WTC11 (cell line): ENCODE measurements at regions not wholly inside any gene's neighbourhood (a gene's known extent, or its start where the extent isn't known, plus 50 kb on each side); places are given as distances from the start of the nearest gene placed in this dataset.
"Not testable (repeated sequence)": the region's sequence is repeated elsewhere in the genome, so short reads cannot be mapped to it uniquely, and the experiment has no call there.

Source experiments
- ATAC-seq: fragments of 200-7000 bp; cut with Tn5 transposase; 2 replicates; pipeline ENCODE4 v1.10.0; 2021; ENCODE audit warnings: mild to moderate bottlenecking, moderate library complexity
- CTCF ChIA-PET: fragments of 300-600 bp; sonication (Branson Sonifier 250); formaldehyde crosslinking; loops from one replicate; lab custom pipeline; 2021; ENCODE audit warnings: antibody characterized with exemption; lab: Charles Lee
- POLR2A ChIA-PET: fragments of 350-600 bp; sonication (Branson Sonifier 250); formaldehyde crosslinking; loops from one replicate; lab custom pipeline; 2021; ENCODE audit warnings: antibody characterized with exemption; lab: Charles Lee
- DNase-seq: peaks from one replicate; pipeline ENCODE4 v3.0.0; 2021; ENCODE audit warnings: low spot score
- H3K27ac Mint-ChIP-seq: 2 replicates; pipeline ENCODE4 v1.8.0; 2021; ENCODE audit warnings: mixed read lengths
- H3K27me3 Mint-ChIP-seq: 2 replicates; pipeline ENCODE4 v1.8.0; 2021; ENCODE audit warnings: low read depth, mild to moderate bottlenecking, moderate library complexity, mixed read lengths
- H3K36me3 Mint-ChIP-seq: 2 replicates; pipeline ENCODE4 v1.8.0; 2021; ENCODE audit warnings: mixed read lengths
- H3K4me1 Mint-ChIP-seq: 2 replicates; pipeline ENCODE4 v1.8.0; 2022; ENCODE audit warnings: mixed read lengths
- H3K4me3 Mint-ChIP-seq: 2 replicates; pipeline ENCODE4 v1.8.0; 2021; ENCODE audit warnings: mild to moderate bottlenecking, moderate library complexity, mixed read lengths
- H3K9me3 Mint-ChIP-seq: 2 replicates; pipeline ENCODE4 v1.8.0; 2021; ENCODE audit warnings: mixed read lengths
- FOXJ3 ChIP-seq: sonication (generic); formaldehyde crosslinking; IDR thresholded peaks from 2 replicates; pipeline ENCODE4 v1.9.0; 2021; ENCODE audit warnings: missing genetic modification reagents, mild to moderate bottlenecking, borderline replicate concordance
- FOXK1 ChIP-seq: sonication (generic); formaldehyde crosslinking; IDR thresholded peaks from 2 replicates; pipeline ENCODE4 v1.8.0; 2022; ENCODE audit warnings: mild to moderate bottlenecking, moderate library complexity, missing genetic modification reagents
- HMGA2 ChIP-seq: fragments of 250-450 bp; sonication (Bioruptor Pico); IDR thresholded peaks from 2 replicates; pipeline ENCODE4 v1.4.0; 2021; ENCODE audit warnings: mild to moderate bottlenecking, moderate library complexity
- KAT7 ChIP-seq: sonication (generic); formaldehyde crosslinking; IDR thresholded peaks from 2 replicates; pipeline ENCODE4 v1.8.1; 2023; ENCODE audit warnings: missing genetic modification reagents, mild to moderate bottlenecking, borderline replicate concordance
- NFATC4 ChIP-seq: fragments of 250-450 bp; sonication (Bioruptor Pico); IDR thresholded peaks from 2 replicates; pipeline ENCODE4 v1.9.0; 2021; ENCODE audit warnings: mild to moderate bottlenecking
- NR2C2 ChIP-seq: sonication (generic); formaldehyde crosslinking; IDR thresholded peaks from 2 replicates; pipeline ENCODE4 v1.8.0; 2022; ENCODE audit warnings: mild to moderate bottlenecking, missing genetic modification reagents
- NR3C1 ChIP-seq: sonication (generic); formaldehyde crosslinking; conservative IDR thresholded peaks from 2 replicates; pipeline ENCODE4 v1.8.1; 2023; ENCODE audit warnings: low read depth, mild to moderate bottlenecking, missing genetic modification reagents
- PRRX2 ChIP-seq: fragments of 250-450 bp; sonication (Bioruptor Pico); IDR thresholded peaks from 2 replicates; pipeline ENCODE4 v1.8.0; 2021; ENCODE audit warnings: mild to moderate bottlenecking
- RORB ChIP-seq: fragments of 250-450 bp; sonication (Bioruptor Pico); IDR thresholded peaks from 2 replicates; pipeline ENCODE4 v1.9.0; 2021; ENCODE audit warnings: mild to moderate bottlenecking
- ZNF263 ChIP-seq: sonication (generic); formaldehyde crosslinking; IDR thresholded peaks from 2 replicates; pipeline ENCODE4 v1.8.1; 2022; ENCODE audit warnings: low read depth, mild to moderate bottlenecking, moderate library complexity, missing genetic modification reagents
- ZNF671 ChIP-seq: fragments of 250-450 bp; sonication (Bioruptor Pico); IDR thresholded peaks from 2 replicates; pipeline ENCODE4 v1.8.0; 2021; ENCODE audit warnings: mild to moderate bottlenecking
- TF ChIP-seq, protein P1 (sequence below): sonication (generic); formaldehyde crosslinking; IDR thresholded peaks from 2 replicates; pipeline ENCODE4 v1.8.0; 2023; ENCODE audit warnings: missing genetic modification reagents, mild to moderate bottlenecking, borderline replicate concordance
- TF ChIP-seq, protein P2 (sequence below): fragments of 250-450 bp; sonication (Bioruptor Pico); conservative IDR thresholded peaks from 2 replicates; pipeline ENCODE4 v1.9.0; 2021; ENCODE audit warnings: mild to moderate bottlenecking
- TF ChIP-seq, protein P3 (sequence below): fragments of 250-450 bp; sonication (Bioruptor Pico); IDR thresholded peaks from 2 replicates; pipeline ENCODE4 v1.9.0; 2021; ENCODE audit warnings: moderate library complexity, mild to moderate bottlenecking, inconsistent platforms, borderline replicate concordance
- TF ChIP-seq, protein P4 (sequence below): sonication (generic); formaldehyde crosslinking; IDR thresholded peaks from 2 replicates; pipeline ENCODE4 v1.8.0; 2022; ENCODE audit warnings: missing genetic modification reagents
- TF ChIP-seq, protein P5 (sequence below): sonication (generic); formaldehyde crosslinking; IDR thresholded peaks from 2 replicates; pipeline ENCODE4 v1.8.0; 2022; ENCODE audit warnings: mild to moderate bottlenecking, missing genetic modification reagents
- TF ChIP-seq, protein P6 (sequence below): sonication (generic); formaldehyde crosslinking; IDR thresholded peaks from 2 replicates; pipeline ENCODE4 v1.8.1; 2022; ENCODE audit warnings: mild to moderate bottlenecking, missing genetic modification reagents, moderate library complexity, borderline replicate concordance

DNA sequence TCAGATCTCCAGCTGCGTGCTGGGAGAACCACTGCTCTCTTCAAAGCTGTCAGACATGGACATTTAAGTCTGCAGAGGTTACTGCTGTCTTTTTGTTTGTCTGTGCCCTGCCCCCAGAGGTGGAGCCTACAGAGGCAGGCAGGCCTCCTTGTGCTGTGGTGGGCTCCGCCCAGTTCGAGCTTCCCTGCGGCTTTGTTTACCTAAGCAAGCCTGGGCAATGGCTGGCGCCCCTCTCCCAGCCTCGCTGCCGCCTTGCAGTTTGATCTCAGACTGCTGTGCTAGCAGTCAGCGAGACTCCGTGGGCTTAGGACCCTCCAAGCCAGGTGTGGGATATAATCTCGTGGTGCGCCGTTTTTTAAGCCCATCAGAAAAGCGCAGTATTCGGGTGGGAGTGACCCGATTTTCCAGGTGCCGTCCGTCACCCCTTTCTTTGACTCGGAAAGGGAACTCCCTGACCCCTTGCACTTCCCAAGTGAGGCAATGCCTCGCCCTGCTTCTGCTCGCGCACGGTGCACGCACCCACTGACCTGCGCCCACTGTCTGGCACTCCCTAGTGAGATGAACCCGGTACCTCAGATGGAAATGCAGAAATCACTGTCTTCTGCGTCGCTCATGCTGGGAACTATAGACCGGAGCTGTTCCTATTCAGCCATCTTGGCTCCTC lies 189.6 kb upstream of the MAD2L1 start:
- H3K9me3 Mint-ChIP-seq, H3K36me3 Mint-ChIP-seq, ATAC-seq, CTCF ChIA-PET, H3K27me3 Mint-ChIP-seq, H3K4me1 Mint-ChIP-seq: not testable (repeated sequence)
- peak overlapping the region; percentile 92 for H3K27ac Mint-ChIP-seq
- POLR2A ChIA-PET = interaction anchor here (0.8 kb wide), 1 partner anchor 189 kb away, joined by 3 read pairs; the partner anchor contains the start of gene MAD2L1
- TF ChIP-seq KAT7 (0 out of 2 replicates have a peak, but pooled peaks have one; percentile 36), FOXK1 (CRISPR knock-in tag) (peak; percentile 60; the same call in 1 of the 2 replicates)
- peak overlapping the region; percentile 97 for H3K4me3 Mint-ChIP-seq
- peak; percentile 79 for DNase-seq

DNA sequence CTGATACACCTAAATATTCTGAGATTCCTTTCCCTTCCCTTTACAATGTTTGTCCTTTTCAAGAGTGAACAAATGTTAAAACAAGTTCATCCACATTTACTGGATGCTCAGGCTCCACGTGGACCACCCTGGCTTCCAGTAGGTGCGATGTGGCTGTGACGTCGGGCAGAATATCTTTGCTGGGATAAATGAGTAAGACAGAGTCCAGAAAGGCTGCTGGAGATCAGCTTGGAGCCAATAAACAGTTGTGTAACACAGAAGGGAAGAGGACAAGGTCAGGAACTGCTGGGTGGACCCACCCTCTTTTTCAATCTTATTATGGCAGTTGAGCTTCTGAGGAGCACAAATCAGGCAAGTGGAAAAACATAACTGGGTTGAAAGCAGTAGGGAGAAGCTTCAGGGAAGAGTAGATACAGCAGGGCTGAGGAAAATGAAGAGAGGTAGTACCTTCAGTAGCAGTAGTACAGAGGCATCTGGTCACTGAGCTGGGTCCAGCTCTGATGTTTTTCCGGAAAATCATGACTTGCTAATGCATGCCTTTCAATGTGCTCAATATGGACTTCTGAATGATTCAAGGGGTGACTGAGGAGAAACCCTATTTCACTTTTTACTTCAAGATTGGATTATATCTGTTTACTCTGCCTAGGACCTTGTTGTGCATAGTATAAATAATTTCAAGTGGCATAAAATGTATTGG lies 171.8 kb upstream of the MAD2L1 start:
- no peak overlapping the region for H3K4me3 Mint-ChIP-seq
- DNase-seq (no peak), ATAC-seq (no peak)
- no peaks in the 10 kb centered on the region for H3K4me1 Mint-ChIP-seq
- POLR2A ChIA-PET = interaction anchor here (0.8 kb wide), 1 partner anchor 1238 kb away, joined by 3 read pairs; no protein-coding TSS in a partner anchor
- CTCF ChIA-PET = no interaction called here
- no peaks in the 10 kb centered on the region for H3K27me3 Mint-ChIP-seq
- H3K27ac Mint-ChIP-seq = no peak overlapping the region
- no peaks in the 10 kb centered on the region for H3K9me3 Mint-ChIP-seq
- H3K36me3 Mint-ChIP-seq = no peaks in the 10 kb centered on the region
- TF ChIP-seq KAT7 (no peak), FOXJ3 (CRISPR knock-in tag) (no peak), ZNF671 (no peak), NFATC4 (CRISPR knock-in tag) (no peak), PRRX2 (CRISPR knock-in tag) (no peak), ZNF263 (CRISPR knock-in tag) (no peak), RORB (CRISPR knock-in tag) (no peak), HMGA2 (CRISPR knock-in tag) (no peak), NR2C2 (CRISPR knock-in tag) (no peak), NR3C1 (CRISPR knock-in tag) (no peak)
- TF ChIP-seq, protein P1, sequence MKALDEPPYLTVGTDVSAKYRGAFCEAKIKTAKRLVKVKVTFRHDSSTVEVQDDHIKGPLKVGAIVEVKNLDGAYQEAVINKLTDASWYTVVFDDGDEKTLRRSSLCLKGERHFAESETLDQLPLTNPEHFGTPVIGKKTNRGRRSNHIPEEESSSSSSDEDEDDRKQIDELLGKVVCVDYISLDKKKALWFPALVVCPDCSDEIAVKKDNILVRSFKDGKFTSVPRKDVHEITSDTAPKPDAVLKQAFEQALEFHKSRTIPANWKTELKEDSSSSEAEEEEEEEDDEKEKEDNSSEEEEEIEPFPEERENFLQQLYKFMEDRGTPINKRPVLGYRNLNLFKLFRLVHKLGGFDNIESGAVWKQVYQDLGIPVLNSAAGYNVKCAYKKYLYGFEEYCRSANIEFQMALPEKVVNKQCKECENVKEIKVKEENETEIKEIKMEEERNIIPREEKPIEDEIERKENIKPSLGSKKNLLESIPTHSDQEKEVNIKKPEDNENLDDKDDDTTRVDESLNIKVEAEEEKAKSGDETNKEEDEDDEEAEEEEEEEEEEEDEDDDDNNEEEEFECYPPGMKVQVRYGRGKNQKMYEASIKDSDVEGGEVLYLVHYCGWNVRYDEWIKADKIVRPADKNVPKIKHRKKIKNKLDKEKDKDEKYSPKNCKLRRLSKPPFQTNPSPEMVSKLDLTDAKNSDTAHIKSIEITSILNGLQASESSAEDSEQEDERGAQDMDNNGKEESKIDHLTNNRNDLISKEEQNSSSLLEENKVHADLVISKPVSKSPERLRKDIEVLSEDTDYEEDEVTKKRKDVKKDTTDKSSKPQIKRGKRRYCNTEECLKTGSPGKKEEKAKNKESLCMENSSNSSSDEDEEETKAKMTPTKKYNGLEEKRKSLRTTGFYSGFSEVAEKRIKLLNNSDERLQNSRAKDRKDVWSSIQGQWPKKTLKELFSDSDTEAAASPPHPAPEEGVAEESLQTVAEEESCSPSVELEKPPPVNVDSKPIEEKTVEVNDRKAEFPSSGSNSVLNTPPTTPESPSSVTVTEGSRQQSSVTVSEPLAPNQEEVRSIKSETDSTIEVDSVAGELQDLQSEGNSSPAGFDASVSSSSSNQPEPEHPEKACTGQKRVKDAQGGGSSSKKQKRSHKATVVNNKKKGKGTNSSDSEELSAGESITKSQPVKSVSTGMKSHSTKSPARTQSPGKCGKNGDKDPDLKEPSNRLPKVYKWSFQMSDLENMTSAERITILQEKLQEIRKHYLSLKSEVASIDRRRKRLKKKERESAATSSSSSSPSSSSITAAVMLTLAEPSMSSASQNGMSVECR (CRISPR knock-in tag) = no peak
- TF ChIP-seq, protein P2, sequence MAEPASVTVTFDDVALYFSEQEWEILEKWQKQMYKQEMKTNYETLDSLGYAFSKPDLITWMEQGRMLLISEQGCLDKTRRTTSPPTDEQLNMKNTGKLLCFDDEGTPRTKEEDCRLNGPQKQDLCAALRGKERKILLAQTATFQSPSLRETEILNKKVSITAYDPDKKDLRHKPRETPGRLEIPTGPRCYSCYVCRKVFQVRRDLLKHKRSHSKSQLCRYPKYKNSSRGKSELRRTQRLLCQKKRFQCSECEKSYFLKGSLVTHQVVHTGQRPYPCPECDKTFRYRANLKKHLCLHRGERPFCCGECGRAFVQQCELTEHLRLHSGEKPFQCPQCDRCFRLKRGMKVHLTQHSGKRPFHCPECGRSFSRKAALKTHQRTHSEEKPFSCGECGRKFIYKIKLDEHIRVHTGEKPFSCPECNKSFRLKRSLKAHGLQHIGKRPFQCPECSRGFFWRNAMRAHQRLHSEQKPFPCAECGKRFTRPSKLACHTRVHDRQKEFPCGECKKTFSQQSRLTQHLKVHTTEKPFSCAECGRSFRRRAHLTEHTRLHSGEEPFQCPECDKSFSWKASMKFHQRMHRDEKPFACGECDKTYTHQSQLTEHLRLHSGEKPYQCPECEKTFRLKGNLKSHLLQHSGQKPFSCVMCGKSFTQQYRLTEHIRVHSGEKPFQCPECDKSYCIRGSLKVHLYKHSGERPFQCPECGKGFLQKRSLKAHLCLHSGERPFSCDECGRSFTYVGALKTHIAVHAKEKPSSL (CRISPR knock-in tag) = no peak
- TF ChIP-seq, protein P3, sequence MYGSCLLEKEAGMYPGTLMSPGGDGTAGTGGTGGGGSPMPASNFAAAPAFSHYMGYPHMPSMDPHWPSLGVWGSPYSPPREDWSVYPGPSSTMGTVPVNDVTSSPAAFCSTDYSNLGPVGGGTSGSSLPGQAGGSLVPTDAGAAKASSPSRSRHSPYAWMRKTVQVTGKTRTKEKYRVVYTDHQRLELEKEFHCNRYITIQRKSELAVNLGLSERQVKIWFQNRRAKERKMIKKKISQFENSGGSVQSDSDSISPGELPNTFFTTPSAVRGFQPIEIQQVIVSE = no peak
- TF ChIP-seq, protein P4, sequence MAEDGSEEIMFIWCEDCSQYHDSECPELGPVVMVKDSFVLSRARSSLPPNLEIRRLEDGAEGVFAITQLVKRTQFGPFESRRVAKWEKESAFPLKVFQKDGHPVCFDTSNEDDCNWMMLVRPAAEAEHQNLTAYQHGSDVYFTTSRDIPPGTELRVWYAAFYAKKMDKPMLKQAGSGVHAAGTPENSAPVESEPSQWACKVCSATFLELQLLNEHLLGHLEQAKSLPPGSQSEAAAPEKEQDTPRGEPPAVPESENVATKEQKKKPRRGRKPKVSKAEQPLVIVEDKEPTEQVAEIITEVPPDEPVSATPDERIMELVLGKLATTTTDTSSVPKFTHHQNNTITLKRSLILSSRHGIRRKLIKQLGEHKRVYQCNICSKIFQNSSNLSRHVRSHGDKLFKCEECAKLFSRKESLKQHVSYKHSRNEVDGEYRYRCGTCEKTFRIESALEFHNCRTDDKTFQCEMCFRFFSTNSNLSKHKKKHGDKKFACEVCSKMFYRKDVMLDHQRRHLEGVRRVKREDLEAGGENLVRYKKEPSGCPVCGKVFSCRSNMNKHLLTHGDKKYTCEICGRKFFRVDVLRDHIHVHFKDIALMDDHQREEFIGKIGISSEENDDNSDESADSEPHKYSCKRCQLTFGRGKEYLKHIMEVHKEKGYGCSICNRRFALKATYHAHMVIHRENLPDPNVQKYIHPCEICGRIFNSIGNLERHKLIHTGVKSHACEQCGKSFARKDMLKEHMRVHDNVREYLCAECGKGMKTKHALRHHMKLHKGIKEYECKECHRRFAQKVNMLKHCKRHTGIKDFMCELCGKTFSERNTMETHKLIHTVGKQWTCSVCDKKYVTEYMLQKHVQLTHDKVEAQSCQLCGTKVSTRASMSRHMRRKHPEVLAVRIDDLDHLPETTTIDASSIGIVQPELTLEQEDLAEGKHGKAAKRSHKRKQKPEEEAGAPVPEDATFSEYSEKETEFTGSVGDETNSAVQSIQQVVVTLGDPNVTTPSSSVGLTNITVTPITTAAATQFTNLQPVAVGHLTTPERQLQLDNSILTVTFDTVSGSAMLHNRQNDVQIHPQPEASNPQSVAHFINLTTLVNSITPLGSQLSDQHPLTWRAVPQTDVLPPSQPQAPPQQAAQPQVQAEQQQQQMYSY = no peak
- TF ChIP-seq, protein P5, sequence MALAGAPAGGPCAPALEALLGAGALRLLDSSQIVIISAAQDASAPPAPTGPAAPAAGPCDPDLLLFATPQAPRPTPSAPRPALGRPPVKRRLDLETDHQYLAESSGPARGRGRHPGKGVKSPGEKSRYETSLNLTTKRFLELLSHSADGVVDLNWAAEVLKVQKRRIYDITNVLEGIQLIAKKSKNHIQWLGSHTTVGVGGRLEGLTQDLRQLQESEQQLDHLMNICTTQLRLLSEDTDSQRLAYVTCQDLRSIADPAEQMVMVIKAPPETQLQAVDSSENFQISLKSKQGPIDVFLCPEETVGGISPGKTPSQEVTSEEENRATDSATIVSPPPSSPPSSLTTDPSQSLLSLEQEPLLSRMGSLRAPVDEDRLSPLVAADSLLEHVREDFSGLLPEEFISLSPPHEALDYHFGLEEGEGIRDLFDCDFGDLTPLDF (CRISPR knock-in tag) = no peak
- TF ChIP-seq, protein P6, sequence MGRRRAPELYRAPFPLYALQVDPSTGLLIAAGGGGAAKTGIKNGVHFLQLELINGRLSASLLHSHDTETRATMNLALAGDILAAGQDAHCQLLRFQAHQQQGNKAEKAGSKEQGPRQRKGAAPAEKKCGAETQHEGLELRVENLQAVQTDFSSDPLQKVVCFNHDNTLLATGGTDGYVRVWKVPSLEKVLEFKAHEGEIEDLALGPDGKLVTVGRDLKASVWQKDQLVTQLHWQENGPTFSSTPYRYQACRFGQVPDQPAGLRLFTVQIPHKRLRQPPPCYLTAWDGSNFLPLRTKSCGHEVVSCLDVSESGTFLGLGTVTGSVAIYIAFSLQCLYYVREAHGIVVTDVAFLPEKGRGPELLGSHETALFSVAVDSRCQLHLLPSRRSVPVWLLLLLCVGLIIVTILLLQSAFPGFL (CRISPR knock-in tag) = no peak
